Activated CD4-positive, CD25-positive, alpha-beta regulatory T cell treated with anti-CD3 and anti-CD28 coated beads, Interleukin-2, amount 50 U/mL, for 16 hours (primary cell): ENCODE measurements at regions not wholly inside any gene's neighbourhood (a gene's known extent, or its start where the extent isn't known, plus 50 kb on each side); places are given as distances from the start of the nearest gene placed in this dataset.
"Not testable (repeated sequence)": the region's sequence is repeated elsewhere in the genome, so short reads cannot be mapped to it uniquely, and the experiment has no call there.

Experiments
- DNase-seq: peaks from one replicate; pipeline ENCODE4 v3.0.0-alpha.2; 2020; ENCODE audit warnings: low read depth, low spot score

- DNase-seq, result no peak
Observed at GRCh38 chr14:89065879-89066278, 241.4 kb downstream of the TTC8 start.

- DNase-seq, result no peak
Observed at GRCh38 chr14:89067293-89067972, 243.0 kb downstream of the TTC8 start.

DNA sequence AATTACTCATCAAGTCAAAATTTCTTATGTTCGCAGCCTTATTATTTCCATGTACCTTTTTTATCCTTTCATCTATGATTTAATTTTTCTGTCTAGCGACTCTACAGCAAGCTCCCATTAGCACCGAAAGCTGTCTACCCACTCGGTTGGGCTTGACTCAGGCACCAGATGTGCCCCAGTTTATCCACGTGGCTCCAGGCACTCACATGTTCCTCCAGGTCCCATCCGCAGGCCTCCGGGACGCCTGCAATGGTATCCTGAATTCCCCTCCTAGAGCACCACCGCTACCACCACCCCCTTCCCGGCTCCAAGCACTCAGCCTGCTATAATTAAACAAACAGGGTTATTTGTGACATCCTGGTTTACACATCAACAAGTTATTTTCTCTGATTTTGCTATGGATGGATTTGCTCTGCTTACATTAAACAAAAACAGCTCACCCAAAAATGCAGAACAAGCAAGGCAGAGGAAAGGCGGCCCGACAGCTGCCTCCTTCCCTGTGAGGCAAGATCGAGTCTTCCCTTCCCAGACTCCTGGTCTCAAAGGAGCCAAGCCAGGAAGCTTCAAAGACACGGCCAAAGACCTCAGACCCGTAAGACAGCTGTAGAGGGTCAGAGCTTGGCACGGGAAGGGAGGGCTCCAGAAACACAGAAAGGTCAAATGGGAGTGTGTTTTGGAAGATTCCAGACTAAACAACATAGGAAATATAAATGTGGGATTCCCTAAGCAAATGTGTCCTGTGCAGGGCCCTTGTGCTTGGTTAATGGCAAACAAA is 253.8 kb downstream of the TTC8 start:
- DNase-seq, result no peak

DNA sequence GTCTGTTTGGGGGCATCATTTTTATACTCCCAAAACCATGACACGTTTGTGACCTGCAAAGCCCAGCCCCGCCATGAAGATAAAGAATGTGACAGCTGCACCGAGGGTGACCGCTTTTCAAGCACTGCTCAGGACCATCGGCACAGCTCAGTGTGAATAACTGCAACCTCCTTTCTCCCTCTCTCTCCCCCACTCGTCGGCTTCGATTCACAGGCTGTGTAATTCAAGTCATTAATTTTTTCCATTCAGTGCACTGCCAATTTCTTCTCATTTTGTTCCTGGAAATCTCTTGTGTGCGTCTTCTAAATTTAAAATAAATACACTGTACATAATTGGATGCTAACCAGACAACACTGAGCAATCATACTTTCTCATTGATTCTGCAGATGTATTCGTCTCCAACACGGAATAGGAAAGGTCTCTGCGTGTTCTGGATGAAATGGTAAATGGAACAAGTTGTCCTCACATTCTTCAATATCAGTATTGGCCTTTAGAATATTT is 260.8 kb downstream of the TTC8 start:
- no peak for DNase-seq

DNA sequence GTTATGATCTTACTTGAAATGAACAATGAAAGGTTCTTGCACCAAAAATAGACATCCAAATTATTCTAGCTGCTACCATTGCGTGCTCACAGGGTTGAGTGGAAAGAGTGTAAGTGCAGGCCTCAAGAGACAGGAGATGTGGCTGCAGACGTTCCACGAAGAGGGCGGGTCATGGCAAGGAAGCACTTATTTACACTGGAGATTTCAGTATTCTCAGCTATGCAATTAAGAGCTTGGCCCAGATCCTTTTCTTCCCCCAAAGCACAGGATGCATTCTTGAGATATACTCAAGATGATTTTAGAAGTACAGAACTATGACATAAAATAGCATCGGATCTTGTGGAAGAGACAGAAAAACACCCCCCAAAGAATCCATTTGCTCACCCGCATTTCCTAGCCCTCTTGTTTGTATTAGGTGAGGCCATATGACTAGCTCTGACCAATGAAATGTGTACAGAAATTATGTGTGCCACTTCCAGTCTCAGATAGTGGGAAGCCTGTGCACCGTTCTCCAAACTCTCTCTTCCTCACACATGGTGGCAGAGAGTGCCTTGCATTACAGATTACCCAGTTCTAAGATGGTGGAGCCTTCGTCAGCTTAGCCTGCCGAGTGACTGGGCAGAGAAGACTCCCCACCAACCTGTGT is 261.4 kb downstream of the TTC8 start:
- DNase-seq, result no peak

GRCh38 chr14:89088530-89088929 is 264.1 kb downstream of the TTC8 start:
- no peak for DNase-seq

- no peak for DNase-seq
Observed at GRCh38 chr14:89089330-89089729, 264.9 kb downstream of the TTC8 start.

DNA sequence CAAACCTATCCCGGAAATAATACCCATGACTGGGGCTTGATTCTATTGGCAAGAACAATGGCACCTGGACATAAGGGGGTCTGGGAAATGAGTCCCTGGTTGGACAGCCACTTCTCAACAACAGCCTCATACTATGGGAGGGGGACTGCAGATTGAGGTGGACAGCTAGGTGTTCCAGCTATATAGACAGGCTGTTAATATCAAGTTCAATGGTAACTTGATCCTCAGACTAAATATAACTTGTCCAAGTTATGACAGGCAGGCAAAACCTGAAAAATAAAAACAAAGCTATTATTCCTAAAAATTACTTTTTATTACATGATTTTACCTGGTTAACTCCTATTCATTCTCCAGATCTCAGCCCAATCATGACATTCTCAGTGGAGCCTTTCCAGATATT is 267.3 kb downstream of the TTC8 start:
- no peak for DNase-seq

- DNase-seq, result no peak
Observed at GRCh38 chr14:89093083-89093730, 268.8 kb downstream of the TTC8 start.

DNA sequence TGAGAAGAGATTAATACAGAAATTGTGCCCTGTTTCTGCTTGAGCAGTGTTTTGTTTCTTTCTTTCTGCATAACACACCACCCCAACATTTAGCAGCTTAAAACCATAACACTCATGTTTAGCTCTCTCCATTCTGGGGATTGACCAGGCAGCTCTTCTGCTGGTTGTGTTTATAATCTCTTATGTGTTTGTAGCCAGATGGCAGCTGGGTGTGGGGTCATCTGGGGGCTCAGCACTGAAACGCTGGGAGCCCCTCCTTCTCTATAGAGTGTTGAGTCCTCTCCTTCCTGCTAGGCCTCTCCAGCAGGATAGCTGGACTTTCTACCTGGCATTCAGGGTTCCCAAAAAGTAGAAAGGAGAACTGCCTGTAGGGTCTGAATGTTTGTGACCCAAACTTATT is 270.6 kb downstream of the TTC8 start:
- DNase-seq, result no peak

DNA sequence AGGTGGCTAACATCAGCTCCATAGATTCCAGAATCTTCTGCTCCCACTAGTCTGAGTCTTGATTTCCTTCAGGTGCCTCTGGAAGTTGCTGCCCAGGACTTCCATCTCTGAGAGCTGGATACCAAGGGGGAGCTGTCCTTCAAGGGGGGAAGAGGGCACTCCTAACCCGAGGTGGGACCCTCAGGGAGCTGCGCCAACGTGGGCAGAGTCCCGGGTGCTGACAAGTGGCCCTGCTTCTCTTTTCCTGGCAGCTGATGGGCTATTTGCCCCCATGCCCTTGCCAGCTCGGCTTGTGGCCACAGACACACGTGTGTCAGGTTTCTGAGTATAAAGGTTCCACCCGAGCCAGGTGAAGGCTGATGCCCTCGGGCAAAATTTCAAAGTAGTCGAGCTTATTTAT is 272.5 kb downstream of the TTC8 start:
- no peak for DNase-seq

DNA sequence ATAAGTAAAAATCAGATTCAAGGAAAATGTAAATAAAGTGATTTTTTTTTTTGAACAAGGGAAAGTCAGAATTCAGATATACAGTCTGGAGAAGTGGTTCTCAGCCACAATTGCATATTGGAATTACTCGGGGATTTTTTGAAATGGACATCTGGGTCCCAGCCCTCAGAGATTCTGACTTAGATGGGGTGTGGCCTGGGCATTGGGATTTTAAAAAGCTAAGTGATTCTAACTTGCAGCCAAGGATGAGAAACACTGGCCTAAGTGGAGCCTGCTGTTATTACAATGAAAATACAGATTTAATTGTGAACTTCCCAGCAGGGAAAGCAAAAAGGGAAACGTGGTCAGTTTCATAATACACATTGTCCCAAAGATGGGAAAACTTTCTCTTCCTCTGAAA is 273.8 kb downstream of the TTC8 start:
- DNase-seq, result no peak

- not testable (repeated sequence) for DNase-seq
Observed at GRCh38 chr14:89104171-89104817, 279.8 kb downstream of the TTC8 start.

DNA sequence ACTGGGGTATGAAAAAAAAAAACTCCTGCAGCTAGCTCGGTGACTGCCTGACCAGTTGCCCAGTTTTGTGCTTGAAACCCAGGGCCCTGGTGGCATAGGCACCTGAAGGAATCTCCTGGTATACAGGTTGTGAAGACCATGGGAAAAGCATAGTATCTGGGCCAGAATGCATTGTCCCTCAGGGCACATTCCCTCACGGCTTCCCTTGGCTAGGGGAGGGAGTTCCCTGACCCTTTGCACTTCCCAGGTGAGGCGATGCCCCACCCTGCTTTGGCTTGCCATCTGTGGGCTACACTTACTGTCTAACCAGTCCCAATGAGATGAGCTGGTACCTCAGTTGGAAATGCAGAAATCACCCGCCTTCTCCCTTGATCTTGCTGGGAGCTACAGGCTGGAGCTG is 280.4 kb downstream of the TTC8 start:
- not testable (repeated sequence) for DNase-seq
